GM12874 (cell line): ENCODE measurements at regions not wholly inside any gene's neighbourhood (a gene's known extent, or its start where the extent isn't known, plus 50 kb on each side); places are given as distances from the start of the nearest gene placed in this dataset.

Source experiments
- CTCF ChIP-seq: IDR thresholded peaks from 2 replicates; pipeline ENCODE4 v1.5.1; 2011; ENCODE audit warnings: low read depth, mild to moderate bottlenecking, control low read depth, low read length, moderate library complexity; ENCODE audit not compliant: insufficient read depth

- TF ChIP-seq CTCF: no peak
These were observed 129.2 kb downstream of the HFE start for GRCh38 chr6:26216359-26216885.

- no peak for TF ChIP-seq CTCF
These were observed 129.9 kb downstream of the HFE start for GRCh38 chr6:26216886-26217713.

GRCh38 chr6:26217714-26218075 is 130.5 kb downstream of the HFE start:
- no peak for TF ChIP-seq CTCF

- TF ChIP-seq CTCF: no peak
These were observed 131.6 kb downstream of the HFE start for GRCh38 chr6:26218824-26219223.

- no peak for TF ChIP-seq CTCF
These were observed 133.1 kb downstream of the HFE start for GRCh38 chr6:26220145-26220970.

GRCh38 chr6:26221186-26221585 is 134.0 kb downstream of the HFE start:
- no peak for TF ChIP-seq CTCF

- no peak for TF ChIP-seq CTCF
These were observed 135.3 kb downstream of the HFE start for GRCh38 chr6:26222571-26222970.
